ENCODE measurements at regions not wholly inside any gene's neighbourhood (a gene's known extent, or its start where the extent isn't known, plus 50 kb on each side); places are given as distances from the start of the nearest gene placed in this dataset.

DNA sequence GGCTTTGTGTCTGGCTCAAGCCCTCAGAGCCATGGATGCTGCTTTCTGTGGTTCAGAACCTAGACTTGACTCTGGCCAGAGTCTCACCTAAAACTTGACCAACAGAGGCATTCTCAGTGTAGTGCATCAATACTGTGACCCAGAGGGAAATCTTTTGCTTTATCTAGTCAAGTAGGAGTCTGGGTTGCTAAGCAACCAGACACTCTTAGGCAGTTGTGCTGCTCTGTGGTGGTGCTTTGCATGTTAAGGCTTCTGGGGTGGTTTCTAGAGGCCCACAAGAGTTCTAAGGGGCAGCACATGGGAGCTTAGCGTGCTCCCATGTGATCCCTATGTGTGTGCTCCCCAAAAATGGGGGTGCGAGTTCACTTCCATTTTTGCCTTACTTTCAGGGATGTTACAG, 224.6 kb upstream of the PLET1 start:
- no peak for TF ChIP-seq SIN3A (IDR thresholded peaks at IDR 0.05; ENCODE audit: borderline replicate concordance, insufficient read depth, low read length)
- no peak for TF ChIP-seq POLR2AphosphoS5 (IDR thresholded peaks at IDR 0.05; ENCODE audit: low read depth, low read length)
- TF ChIP-seq TAF1 (IDR thresholded peaks at IDR 0.05; ENCODE audit: borderline replicate concordance, insufficient read depth, low read length) = no peak
- no peak for TF ChIP-seq FOXP2 (optimal IDR thresholded peaks at IDR 0.05; ENCODE audit: borderline replicate concordance, extremely low read depth, extremely low read length, insufficient read depth)

GRCh38 chr11:112497826-112498225, 237.2 kb upstream of the PLET1 start:
- TF ChIP-seq SIN3A (IDR thresholded peaks at IDR 0.05; ENCODE audit: borderline replicate concordance, insufficient read depth, low read length) = no peak
- TF ChIP-seq, protein P1, sequence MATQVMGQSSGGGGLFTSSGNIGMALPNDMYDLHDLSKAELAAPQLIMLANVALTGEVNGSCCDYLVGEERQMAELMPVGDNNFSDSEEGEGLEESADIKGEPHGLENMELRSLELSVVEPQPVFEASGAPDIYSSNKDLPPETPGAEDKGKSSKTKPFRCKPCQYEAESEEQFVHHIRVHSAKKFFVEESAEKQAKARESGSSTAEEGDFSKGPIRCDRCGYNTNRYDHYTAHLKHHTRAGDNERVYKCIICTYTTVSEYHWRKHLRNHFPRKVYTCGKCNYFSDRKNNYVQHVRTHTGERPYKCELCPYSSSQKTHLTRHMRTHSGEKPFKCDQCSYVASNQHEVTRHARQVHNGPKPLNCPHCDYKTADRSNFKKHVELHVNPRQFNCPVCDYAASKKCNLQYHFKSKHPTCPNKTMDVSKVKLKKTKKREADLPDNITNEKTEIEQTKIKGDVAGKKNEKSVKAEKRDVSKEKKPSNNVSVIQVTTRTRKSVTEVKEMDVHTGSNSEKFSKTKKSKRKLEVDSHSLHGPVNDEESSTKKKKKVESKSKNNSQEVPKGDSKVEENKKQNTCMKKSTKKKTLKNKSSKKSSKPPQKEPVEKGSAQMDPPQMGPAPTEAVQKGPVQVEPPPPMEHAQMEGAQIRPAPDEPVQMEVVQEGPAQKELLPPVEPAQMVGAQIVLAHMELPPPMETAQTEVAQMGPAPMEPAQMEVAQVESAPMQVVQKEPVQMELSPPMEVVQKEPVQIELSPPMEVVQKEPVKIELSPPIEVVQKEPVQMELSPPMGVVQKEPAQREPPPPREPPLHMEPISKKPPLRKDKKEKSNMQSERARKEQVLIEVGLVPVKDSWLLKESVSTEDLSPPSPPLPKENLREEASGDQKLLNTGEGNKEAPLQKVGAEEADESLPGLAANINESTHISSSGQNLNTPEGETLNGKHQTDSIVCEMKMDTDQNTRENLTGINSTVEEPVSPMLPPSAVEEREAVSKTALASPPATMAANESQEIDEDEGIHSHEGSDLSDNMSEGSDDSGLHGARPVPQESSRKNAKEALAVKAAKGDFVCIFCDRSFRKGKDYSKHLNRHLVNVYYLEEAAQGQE (IDR thresholded peaks at IDR 0.05; ENCODE audit: insufficient read depth in 1 of 2, low read depth in 2 of 2, low read length in 2 of 2) = no peak
- no peak for TF ChIP-seq FOXP2 (optimal IDR thresholded peaks at IDR 0.05; ENCODE audit: borderline replicate concordance, extremely low read depth, extremely low read length, insufficient read depth)
- TF ChIP-seq POLR2AphosphoS5 (IDR thresholded peaks at IDR 0.05; ENCODE audit: low read depth, low read length) = no peak
- TF ChIP-seq TAF1 (IDR thresholded peaks at IDR 0.05; ENCODE audit: borderline replicate concordance, insufficient read depth, low read length) = no peak

DNA sequence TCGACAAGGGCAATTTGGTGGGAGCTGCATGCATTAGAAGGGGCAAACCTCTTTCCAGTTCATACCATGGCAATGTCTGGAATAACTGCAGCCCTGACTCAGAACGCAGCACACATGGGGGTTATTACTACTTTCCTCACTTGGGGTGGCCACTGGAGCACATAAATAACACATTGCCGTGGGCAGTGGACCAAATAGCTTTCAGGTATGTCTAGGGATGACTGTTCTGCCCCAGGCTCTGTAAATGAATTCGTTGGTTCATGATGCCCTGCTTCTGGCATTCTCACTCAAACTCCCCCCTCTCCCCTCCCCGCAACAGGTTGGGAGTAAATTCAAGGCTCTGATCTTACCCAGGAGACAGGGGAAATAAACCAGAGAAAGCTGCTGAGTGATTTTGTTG, 238.0 kb upstream of the PLET1 start:
- TF ChIP-seq FOXP2 (optimal IDR thresholded peaks at IDR 0.05; ENCODE audit: borderline replicate concordance, extremely low read depth, extremely low read length, insufficient read depth) (no peak), SIN3A (IDR thresholded peaks at IDR 0.05; ENCODE audit: borderline replicate concordance, insufficient read depth, low read length) (no peak), TAF1 (IDR thresholded peaks at IDR 0.05; ENCODE audit: borderline replicate concordance, insufficient read depth, low read length) (no peak), POLR2AphosphoS5 (IDR thresholded peaks at IDR 0.05; ENCODE audit: low read depth, low read length) (no peak)
- TF ChIP-seq, protein P1 (IDR thresholded peaks at IDR 0.05; ENCODE audit: insufficient read depth in 1 of 2, low read depth in 2 of 2, low read length in 2 of 2) = no peak

- TF ChIP-seq FOXP2 (optimal IDR thresholded peaks at IDR 0.05; ENCODE audit: borderline replicate concordance, extremely low read depth, extremely low read length, insufficient read depth) (no peak), SIN3A (IDR thresholded peaks at IDR 0.05; ENCODE audit: borderline replicate concordance, insufficient read depth, low read length) (no peak), TAF1 (IDR thresholded peaks at IDR 0.05; ENCODE audit: borderline replicate concordance, insufficient read depth, low read length) (no peak), POLR2AphosphoS5 (IDR thresholded peaks at IDR 0.05; ENCODE audit: low read depth, low read length) (no peak)
- TF ChIP-seq, protein P1 (IDR thresholded peaks at IDR 0.05; ENCODE audit: insufficient read depth in 1 of 2, low read depth in 2 of 2, low read length in 2 of 2) = no peak
Measured at GRCh38 chr11:112499153-112499880, 238.7 kb upstream of the PLET1 start.

GRCh38 chr11:112499881-112500204, 239.2 kb upstream of the PLET1 start:
- TF ChIP-seq SIN3A (IDR thresholded peaks at IDR 0.05; ENCODE audit: borderline replicate concordance, insufficient read depth, low read length) = no peak
- TF ChIP-seq FOXP2 (optimal IDR thresholded peaks at IDR 0.05; ENCODE audit: borderline replicate concordance, extremely low read depth, extremely low read length, insufficient read depth) = no peak
- no peak for TF ChIP-seq POLR2AphosphoS5 (IDR thresholded peaks at IDR 0.05; ENCODE audit: low read depth, low read length)
- TF ChIP-seq, protein P1 (IDR thresholded peaks at IDR 0.05; ENCODE audit: insufficient read depth in 1 of 2, low read depth in 2 of 2, low read length in 2 of 2) = no peak
- TF ChIP-seq TAF1 (IDR thresholded peaks at IDR 0.05; ENCODE audit: borderline replicate concordance, insufficient read depth, low read length) = no peak
